ENCODE measurements at regions not wholly inside any gene's neighbourhood (a gene's known extent, or its start where the extent isn't known, plus 50 kb on each side); places are given as distances from the start of the nearest gene placed in this dataset.

DNA sequence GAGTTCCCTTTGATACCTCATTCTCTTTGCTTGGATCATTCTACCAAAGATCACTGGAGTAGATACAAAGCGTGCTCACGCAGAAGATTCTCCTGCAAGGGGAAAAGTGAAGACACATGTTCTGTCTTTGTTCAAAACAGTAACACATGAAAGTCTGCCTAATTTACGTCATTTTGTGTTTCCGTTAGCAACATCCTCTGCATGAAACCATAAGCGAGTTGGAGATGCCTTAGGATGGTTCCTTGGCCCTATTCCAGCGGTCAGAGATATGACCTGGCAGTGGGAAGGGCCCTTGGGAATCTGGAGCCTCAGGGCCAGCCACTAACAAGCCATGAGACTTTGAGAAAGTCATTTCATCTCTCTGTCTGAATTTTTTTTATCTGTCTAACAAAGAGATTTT, 180.9 kb upstream of the TWIST2 start:
- no peaks in the 10 kb centered on the region for H3K9me3 ChIP-seq (ENCODE audit: insufficient read depth, low read length)
- no peak overlapping the region for H3K9ac ChIP-seq (ENCODE audit: low read length)
- no peaks in the 10 kb centered on the region for H4K20me1 ChIP-seq (ENCODE audit: insufficient read depth, low read length)
- no peaks in the 10 kb centered on the region for H3K36me3 ChIP-seq (replicated peaks; ENCODE audit: low read depth, low read length)
- TF ChIP-seq EZH2phosphoT487 (IDR thresholded peaks at IDR 0.05; ENCODE audit: low read depth) = no peak
- TF ChIP-seq, protein P1, sequence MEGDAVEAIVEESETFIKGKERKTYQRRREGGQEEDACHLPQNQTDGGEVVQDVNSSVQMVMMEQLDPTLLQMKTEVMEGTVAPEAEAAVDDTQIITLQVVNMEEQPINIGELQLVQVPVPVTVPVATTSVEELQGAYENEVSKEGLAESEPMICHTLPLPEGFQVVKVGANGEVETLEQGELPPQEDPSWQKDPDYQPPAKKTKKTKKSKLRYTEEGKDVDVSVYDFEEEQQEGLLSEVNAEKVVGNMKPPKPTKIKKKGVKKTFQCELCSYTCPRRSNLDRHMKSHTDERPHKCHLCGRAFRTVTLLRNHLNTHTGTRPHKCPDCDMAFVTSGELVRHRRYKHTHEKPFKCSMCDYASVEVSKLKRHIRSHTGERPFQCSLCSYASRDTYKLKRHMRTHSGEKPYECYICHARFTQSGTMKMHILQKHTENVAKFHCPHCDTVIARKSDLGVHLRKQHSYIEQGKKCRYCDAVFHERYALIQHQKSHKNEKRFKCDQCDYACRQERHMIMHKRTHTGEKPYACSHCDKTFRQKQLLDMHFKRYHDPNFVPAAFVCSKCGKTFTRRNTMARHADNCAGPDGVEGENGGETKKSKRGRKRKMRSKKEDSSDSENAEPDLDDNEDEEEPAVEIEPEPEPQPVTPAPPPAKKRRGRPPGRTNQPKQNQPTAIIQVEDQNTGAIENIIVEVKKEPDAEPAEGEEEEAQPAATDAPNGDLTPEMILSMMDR (IDR thresholded peaks at IDR 0.05; ENCODE audit: low read depth, low read length) = no peak
- no peaks in the 10 kb centered on the region; the same call in 1 of the 2 replicates for H3K27me3 ChIP-seq (ENCODE audit: low read depth, low read length)
- no peak overlapping the region for H3K27ac ChIP-seq (ENCODE audit: low read length)
- H3K4me1 ChIP-seq (ENCODE audit: low read length) = no peaks in the 10 kb centered on the region
- no peaks in the 10 kb centered on the region for H3K79me2 ChIP-seq (ENCODE audit: low read length)
- H2AFZ ChIP-seq (ENCODE audit: low read depth, low read length) = no peak overlapping the region
- no peak overlapping the region for H3K4me3 ChIP-seq (ENCODE audit: low read length)
- H3K4me2 ChIP-seq (ENCODE audit: low read length) = no peak overlapping the region

DNA sequence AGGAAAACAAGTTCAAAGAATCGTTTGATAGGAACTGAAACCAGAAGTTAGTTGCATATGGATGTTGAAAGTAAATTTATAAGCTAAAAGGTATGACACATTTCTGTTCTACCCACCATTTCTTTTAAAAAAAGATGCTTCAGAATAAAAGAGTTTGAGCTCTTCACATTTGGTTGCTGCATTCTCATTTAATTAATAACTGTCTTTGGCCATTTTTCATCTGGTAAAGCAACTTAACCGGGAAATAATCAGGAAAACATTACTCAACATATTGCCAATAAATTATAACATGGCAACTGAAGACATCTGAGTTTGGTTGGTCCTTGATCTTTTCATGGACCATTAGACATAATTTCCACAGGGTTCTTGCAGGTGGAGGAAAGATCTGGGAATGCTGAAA, 180.2 kb upstream of the TWIST2 start:
- Histone ChIP-seq H4K20me1 (ENCODE audit: insufficient read depth, low read length) (no peaks in the 10 kb centered on the region), H3K4me1 (ENCODE audit: low read length) (no peaks in the 10 kb centered on the region), H3K27me3 (ENCODE audit: low read depth, low read length) (no peaks in the 10 kb centered on the region; the same call in 1 of the 2 replicates), H3K4me2 (ENCODE audit: low read length) (no peak overlapping the region), H2AFZ (ENCODE audit: low read depth, low read length) (no peak overlapping the region), H3K79me2 (ENCODE audit: low read length) (no peaks in the 10 kb centered on the region), H3K27ac (ENCODE audit: low read length) (no peak overlapping the region), H3K9ac (ENCODE audit: low read length) (no peak overlapping the region), H3K4me3 (ENCODE audit: low read length) (no peak overlapping the region), H3K36me3 (replicated peaks; ENCODE audit: low read depth, low read length) (no peaks in the 10 kb centered on the region), H3K9me3 (ENCODE audit: insufficient read depth, low read length) (no peaks in the 10 kb centered on the region)
- TF ChIP-seq, protein P1 (IDR thresholded peaks at IDR 0.05; ENCODE audit: low read depth, low read length) = no peak
- TF ChIP-seq EZH2phosphoT487 (IDR thresholded peaks at IDR 0.05; ENCODE audit: low read depth) = no peak

DNA sequence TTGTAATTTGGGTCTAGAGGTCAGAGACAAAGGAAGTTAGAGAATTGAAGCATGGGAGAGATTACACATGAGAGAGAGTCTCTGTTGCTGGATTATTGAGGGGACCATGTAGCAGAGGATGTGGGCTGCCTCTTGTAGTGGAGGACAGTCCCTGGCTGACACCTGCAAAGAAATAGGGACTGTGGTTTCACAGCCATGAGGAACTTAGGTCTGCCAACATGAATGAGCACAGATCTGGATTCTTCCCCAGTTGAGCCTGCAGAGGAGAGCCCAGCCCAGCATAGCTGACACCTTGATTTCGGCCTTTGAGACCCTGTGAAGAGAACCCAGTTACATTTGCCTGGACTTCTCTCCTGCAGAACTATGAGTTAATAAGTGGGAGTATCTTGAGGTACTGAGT, 179.5 kb upstream of the TWIST2 start:
- H4K20me1 ChIP-seq (ENCODE audit: insufficient read depth, low read length) = no peaks in the 10 kb centered on the region
- no peak overlapping the region for H3K4me2 ChIP-seq (ENCODE audit: low read length)
- no peak overlapping the region for H3K27ac ChIP-seq (ENCODE audit: low read length)
- TF ChIP-seq, protein P1 (IDR thresholded peaks at IDR 0.05; ENCODE audit: low read depth, low read length) = no peak
- TF ChIP-seq EZH2phosphoT487 (IDR thresholded peaks at IDR 0.05; ENCODE audit: low read depth) = no peak
- no peak overlapping the region for H3K4me3 ChIP-seq (ENCODE audit: low read length)
- H3K9ac ChIP-seq (ENCODE audit: low read length) = no peak overlapping the region
- no peaks in the 10 kb centered on the region for H3K9me3 ChIP-seq (ENCODE audit: insufficient read depth, low read length)
- H2AFZ ChIP-seq (ENCODE audit: low read depth, low read length) = no peak overlapping the region
- H3K27me3 ChIP-seq (ENCODE audit: low read depth, low read length) = no peaks in the 10 kb centered on the region; the same call in 1 of the 2 replicates
- H3K36me3 ChIP-seq (replicated peaks; ENCODE audit: low read depth, low read length) = no peaks in the 10 kb centered on the region
- H3K4me1 ChIP-seq (ENCODE audit: low read length) = no peaks in the 10 kb centered on the region
- no peaks in the 10 kb centered on the region for H3K79me2 ChIP-seq (ENCODE audit: low read length)

DNA sequence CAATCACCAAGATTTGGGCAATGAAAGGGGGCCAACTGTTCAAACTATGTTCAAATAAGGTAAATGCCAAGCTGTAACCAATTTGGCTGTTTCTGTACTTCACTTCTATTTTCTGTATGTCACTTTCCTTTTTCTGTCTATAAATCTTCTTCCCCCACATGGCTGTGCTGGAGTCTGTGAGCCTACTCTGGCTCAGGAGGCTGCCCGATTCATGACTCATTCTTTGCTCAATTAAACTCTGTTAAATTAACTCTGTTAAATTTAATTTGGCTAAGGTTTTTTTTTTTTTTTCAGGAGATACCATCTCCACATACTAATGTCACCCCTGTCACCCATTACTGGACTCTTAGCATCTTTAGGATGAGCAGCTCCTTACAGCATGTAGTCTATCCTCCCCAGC, 178.8 kb upstream of the TWIST2 start:
- Histone ChIP-seq H3K4me3 (ENCODE audit: low read length) (no peak overlapping the region), H2AFZ (ENCODE audit: low read depth, low read length) (no peak overlapping the region), H3K79me2 (ENCODE audit: low read length) (no peaks in the 10 kb centered on the region), H4K20me1 (ENCODE audit: insufficient read depth, low read length) (no peaks in the 10 kb centered on the region), H3K9ac (ENCODE audit: low read length) (no peak overlapping the region), H3K27ac (ENCODE audit: low read length) (no peak overlapping the region), H3K27me3 (ENCODE audit: low read depth, low read length) (no peaks in the 10 kb centered on the region; the same call in 1 of the 2 replicates), H3K4me2 (ENCODE audit: low read length) (no peak overlapping the region), H3K36me3 (replicated peaks; ENCODE audit: low read depth, low read length) (no peaks in the 10 kb centered on the region), H3K4me1 (ENCODE audit: low read length) (no peaks in the 10 kb centered on the region), H3K9me3 (ENCODE audit: insufficient read depth, low read length) (no peaks in the 10 kb centered on the region)
- no peak for TF ChIP-seq EZH2phosphoT487 (IDR thresholded peaks at IDR 0.05; ENCODE audit: low read depth)
- TF ChIP-seq, protein P1 (IDR thresholded peaks at IDR 0.05; ENCODE audit: low read depth, low read length) = no peak
